ENCODE measurements at regions not wholly inside any gene's neighbourhood (a gene's known extent, or its start where the extent isn't known, plus 50 kb on each side); places are given as distances from the start of the nearest gene placed in this dataset.
"Not testable (repeated sequence)": the region's sequence is repeated elsewhere in the genome, so short reads cannot be mapped to it uniquely, and the experiment has no call there.

DNA sequence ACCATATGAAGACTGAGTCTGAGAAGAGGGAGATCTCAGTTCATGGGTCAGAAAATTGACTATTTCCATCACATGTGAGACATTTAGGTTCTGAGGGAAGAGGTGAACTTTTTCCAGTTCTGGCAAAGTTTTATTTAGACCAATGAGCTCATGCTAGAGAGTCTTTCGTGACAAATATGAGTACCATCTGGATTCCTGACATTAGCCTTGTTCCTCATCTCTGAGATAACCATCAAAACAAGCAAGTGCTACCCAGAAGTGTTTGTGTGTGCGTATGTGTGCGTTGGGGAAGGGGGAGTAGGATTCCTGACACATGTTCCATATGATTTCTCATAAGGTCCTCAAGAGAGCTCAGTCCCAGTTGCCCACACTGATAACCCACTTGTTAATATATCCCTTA, 120.6 kb downstream of the FASLG start:
- DNase-seq (ENCODE audit: extremely low read depth, low read depth), result no peak
- TF ChIP-seq, protein P1, sequence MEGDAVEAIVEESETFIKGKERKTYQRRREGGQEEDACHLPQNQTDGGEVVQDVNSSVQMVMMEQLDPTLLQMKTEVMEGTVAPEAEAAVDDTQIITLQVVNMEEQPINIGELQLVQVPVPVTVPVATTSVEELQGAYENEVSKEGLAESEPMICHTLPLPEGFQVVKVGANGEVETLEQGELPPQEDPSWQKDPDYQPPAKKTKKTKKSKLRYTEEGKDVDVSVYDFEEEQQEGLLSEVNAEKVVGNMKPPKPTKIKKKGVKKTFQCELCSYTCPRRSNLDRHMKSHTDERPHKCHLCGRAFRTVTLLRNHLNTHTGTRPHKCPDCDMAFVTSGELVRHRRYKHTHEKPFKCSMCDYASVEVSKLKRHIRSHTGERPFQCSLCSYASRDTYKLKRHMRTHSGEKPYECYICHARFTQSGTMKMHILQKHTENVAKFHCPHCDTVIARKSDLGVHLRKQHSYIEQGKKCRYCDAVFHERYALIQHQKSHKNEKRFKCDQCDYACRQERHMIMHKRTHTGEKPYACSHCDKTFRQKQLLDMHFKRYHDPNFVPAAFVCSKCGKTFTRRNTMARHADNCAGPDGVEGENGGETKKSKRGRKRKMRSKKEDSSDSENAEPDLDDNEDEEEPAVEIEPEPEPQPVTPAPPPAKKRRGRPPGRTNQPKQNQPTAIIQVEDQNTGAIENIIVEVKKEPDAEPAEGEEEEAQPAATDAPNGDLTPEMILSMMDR (IDR thresholded peaks at IDR 0.05; ENCODE audit: low read depth, low read length), result no peak

DNA sequence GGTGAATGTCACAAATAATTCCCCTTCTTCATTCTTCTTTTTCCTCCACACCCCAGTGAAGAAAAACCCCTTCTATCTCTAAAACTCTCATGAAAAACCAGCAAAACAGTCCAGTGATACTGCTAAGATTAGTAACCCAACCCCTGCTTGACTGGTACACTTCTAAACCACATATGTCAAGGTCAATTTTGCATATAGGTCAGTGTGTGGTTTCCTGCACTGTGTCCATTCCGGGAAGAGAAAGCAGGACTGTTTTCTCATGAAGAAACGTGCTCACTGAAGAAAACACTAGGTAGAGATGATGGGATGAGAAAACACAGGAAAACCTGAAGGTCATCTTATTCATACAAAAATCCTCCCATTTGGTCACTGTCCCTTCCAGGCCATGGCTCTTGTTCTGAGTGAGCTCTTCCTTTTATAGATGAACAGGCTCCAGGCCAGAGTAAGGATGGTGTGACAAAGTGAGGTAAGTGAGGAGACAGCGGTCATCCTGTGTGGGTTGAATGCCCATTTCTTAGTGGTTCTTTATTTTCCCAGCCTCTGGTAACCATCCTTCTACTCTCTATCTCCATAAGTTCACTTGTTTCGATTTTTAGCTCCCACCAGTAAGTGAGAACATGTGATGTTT, 122.7 kb downstream of the FASLG start:
- DNase-seq (ENCODE audit: extremely low read depth, low read depth), result no peak
- TF ChIP-seq, protein P1 (IDR thresholded peaks at IDR 0.05; ENCODE audit: low read depth, low read length), result no peak

DNA sequence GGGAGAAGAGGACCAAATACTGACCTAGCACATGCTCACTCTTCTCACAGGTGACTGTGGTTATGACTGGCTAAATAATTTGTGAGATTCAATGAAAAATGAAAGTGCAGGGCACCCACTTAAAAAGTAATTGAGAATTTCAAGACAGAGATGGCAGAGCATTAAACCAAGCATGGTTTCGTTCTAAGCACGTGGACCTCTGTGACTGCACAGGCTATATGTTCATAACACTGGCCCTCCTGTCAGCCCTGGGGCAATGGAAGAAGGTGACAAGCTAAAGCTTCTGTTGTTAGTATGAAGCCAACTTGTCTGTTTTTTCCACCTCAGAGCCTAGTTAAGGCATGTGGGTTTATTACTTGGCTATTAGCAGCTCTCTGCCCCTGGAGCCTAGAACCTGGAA, 130.9 kb downstream of the FASLG start:
- TF ChIP-seq, protein P1 (IDR thresholded peaks at IDR 0.05; ENCODE audit: low read depth, low read length), result no peak

DNA sequence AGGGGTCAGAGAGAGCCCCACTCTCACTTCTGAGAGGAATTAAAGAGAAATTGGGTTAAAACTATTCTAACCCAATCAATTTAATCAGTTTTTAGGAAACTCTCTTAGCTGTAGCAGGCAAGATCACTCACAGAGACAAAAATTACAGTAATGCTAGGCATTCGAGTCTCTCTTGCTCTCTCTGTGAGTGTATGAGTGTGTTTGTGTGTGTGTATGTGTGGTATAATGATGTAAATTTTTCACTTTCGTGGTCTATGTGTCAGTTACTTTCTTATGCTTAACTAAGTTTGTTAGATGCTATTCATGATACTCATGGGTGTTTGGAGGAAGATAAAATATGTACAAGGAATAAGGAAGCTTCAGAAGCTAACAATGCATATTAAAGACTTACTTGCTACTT, 131.3 kb downstream of the FASLG start:
- TF ChIP-seq, protein P1 (IDR thresholded peaks at IDR 0.05; ENCODE audit: low read depth, low read length), result no peak
- DNase-seq (ENCODE audit: extremely low read depth, low read depth), result no peak

More for the DNA sequence above, 130.9 kb downstream of the FASLG start:
- no peak for DNase-seq (ENCODE audit: extremely low read depth, low read depth)

DNA sequence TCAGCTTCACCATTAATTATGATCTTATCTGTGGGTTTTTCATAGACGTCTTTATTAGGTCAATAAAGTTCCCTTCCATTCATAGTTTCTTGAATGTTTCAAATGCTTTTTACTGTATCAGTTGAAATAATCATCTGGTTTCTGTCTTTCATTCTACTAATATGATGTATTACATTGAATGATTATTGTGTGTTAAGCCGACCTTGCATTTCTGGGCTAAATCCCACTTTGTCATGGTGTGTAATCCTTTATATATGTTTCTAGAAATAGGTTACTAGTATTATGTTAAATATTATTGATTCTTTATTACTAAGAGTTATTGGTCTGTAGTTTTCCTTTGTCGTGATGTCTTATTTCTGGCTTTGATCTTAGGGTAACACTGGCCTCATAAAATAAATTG, 134.9 kb downstream of the FASLG start:
- TF ChIP-seq, protein P1 (IDR thresholded peaks at IDR 0.05; ENCODE audit: low read depth, low read length), result no peak
- DNase-seq (ENCODE audit: extremely low read depth, low read depth), result no peak

DNA sequence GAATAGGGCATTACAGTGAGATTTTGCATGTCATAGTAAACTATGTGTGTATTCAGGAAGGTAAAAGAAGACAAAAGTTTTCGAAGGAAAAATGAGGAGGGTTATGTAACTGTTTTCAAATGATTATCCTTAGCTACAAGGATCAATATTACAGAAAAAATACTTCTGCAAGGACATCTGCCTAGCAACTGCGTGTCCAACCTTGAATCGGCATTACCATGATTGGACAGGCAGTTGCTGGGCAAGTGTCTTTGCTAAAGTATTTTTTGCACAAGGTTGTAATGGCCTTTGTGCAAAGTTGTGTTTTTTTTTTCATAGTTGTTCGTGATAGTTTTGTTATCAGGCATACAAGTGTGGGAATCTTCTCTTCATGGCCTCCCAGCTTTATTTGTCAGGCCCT, 136.8 kb downstream of the FASLG start:
- DNase-seq (ENCODE audit: extremely low read depth, low read depth), result no peak
- TF ChIP-seq, protein P1 (IDR thresholded peaks at IDR 0.05; ENCODE audit: low read depth, low read length), result no peak

DNA sequence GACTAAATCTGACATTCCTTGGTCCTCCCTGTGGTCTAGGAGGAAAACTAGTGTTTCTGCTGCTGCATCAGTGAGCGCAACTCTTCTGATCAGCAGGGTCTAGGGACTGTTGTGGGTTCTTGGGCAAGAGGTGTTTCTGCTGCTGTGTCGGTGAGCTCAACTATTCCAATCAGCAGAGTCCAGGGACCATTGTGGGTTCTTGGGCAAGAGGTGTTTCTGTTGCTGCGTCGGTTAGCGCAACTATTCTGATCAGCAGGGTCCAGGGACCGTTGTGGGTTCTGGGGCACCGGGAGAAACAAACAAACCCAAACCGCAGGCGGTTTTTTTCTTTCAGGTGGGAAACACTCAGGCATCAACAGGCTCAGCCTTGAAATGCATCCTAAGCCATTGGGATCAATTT, 140.9 kb downstream of the FASLG start:
- not testable (repeated sequence) for DNase-seq (ENCODE audit: extremely low read depth, low read depth)

DNA sequence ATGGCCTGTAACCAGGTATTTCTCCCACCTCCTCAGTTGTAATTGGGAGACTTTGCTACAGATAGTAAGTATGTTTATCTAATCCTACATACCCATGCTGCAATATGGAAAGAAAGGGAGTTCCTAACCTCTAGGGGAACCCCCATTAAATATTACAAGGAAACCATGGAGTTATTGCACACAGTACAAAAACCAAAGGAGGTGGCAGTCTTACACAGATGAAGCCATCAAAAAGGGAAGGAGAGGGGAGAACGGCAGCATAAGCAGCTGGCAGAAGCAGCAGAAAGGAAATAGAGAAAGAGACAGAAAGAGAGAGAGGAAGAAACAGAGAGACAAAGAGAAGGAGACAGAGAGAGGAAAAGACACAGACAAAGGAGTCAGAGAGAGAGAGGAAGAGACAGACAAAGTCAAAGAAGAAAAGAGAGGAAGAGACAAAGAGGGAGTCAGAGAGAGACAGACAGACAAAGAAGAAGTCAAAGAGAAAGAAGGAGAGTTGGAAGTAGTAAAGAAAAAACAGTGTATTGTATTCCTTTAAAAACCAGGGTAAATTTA, 142.9 kb downstream of the FASLG start:
- TF ChIP-seq, protein P1 (IDR thresholded peaks at IDR 0.05; ENCODE audit: low read depth, low read length), result no peak

More for the DNA sequence above, 142.9 kb downstream of the FASLG start:
- no peak for DNase-seq (ENCODE audit: extremely low read depth, low read depth)

Measured in AG09319 (cell line).